SU-DHL-6 (cell line): ENCODE measurements at regions not wholly inside any gene's neighbourhood (a gene's known extent, or its start where the extent isn't known, plus 50 kb on each side); places are given as distances from the start of the nearest gene placed in this dataset.

ENCODE experiments used
- H2AFZ ChIP-seq: fragments of 200-600 bp; sonication (generic); 2 replicates; pipeline ENCODE4 v1.6.1; 2014; ENCODE audit warnings: low read depth, mild to moderate bottlenecking, moderate library complexity, mixed read lengths, antibody characterized with exemption, low read length; ENCODE audit not compliant: severe bottlenecking
- H3F3A ChIP-seq: fragments of 200-600 bp; shearing (Covaris generic); 2 replicates; pipeline ENCODE4 v1.6.0; 2016; ENCODE audit warnings: antibody characterized with exemption, mild to moderate bottlenecking; ENCODE audit not compliant: insufficient read depth
- H3K27ac ChIP-seq: fragments of 200-600 bp; sonication (generic); 2 replicates; pipeline ENCODE4 v1.5.1; 2016; ENCODE audit warnings: low read depth, mild to moderate bottlenecking, low read length, moderate library complexity, mixed read lengths
- H3K27me3 ChIP-seq: fragments of 200-600 bp; sonication (generic), shearing (Covaris generic); 2 replicates; pipeline ENCODE4 v1.6.0; 2014; ENCODE audit warnings: mild to moderate bottlenecking, low read length
- H3K36me3 ChIP-seq: fragments of 200-600 bp; sonication (generic); 2 replicates; pipeline ENCODE4 v1.6.1; 2014; ENCODE audit warnings: mild to moderate bottlenecking, low read length, mixed read lengths
- H3K4me2 ChIP-seq: fragments of 300-600, 200-600 bp; shearing (Covaris generic), sonication (generic); 2 replicates; pipeline ENCODE4 v1.6.0; 2014; ENCODE audit warnings: low read length, low read depth, mild to moderate bottlenecking; ENCODE audit not compliant: poor library complexity, severe bottlenecking
- H3K4me3 ChIP-seq: fragments of 200-600 bp; sonication (generic); 2 replicates; pipeline ENCODE4 v1.5.1; 2014; ENCODE audit warnings: antibody characterized with exemption, low read length, mild to moderate bottlenecking, mixed read lengths; ENCODE audit not compliant: insufficient read depth, poor library complexity, severe bottlenecking
- H3K79me2 ChIP-seq: fragments of 200-600 bp; sonication (generic); 2 replicates; pipeline ENCODE4 v1.6.1; 2014; ENCODE audit warnings: mild to moderate bottlenecking, low read length, moderate library complexity; ENCODE audit not compliant: insufficient read depth
- H3K9ac ChIP-seq: fragments of 200-600 bp; sonication (generic); 2 replicates; pipeline ENCODE4 v1.7.0; 2014; ENCODE audit warnings: mild to moderate bottlenecking, low read length
- H3K9me2 ChIP-seq: fragments of 200-600 bp; sonication (generic); replicated peaks from 2 replicates; pipeline ENCODE4 v1.6.1; 2014; ENCODE audit warnings: low read length; ENCODE audit not compliant: insufficient read depth
- H3K9me3 ChIP-seq: fragments of 200-600 bp; sonication (generic); 2 replicates; pipeline ENCODE4 v1.6.1; 2014; ENCODE audit warnings: low read length, mixed read lengths; ENCODE audit not compliant: insufficient read depth
- H4K20me1 ChIP-seq: fragments of 200-600 bp; sonication (generic); 2 replicates; pipeline ENCODE4 v1.6.1; 2014; ENCODE audit warnings: low read depth, mild to moderate bottlenecking, antibody characterized with exemption, low read length, moderate library complexity, mixed read lengths
- EZH2phosphoT487 ChIP-seq: fragments of 200-600 bp; sonication (generic), shearing (Covaris generic); conservative IDR thresholded peaks from 2 replicates; pipeline ENCODE4 v1.6.1; 2018; ENCODE audit warnings: mild to moderate bottlenecking, antibody characterized with exemption, low read length, moderate library complexity, mixed read lengths
- TF ChIP-seq, protein P1 (sequence below): fragments of 200-600 bp; sonication (generic); IDR thresholded peaks from one replicate; pipeline ENCODE4 v1.5.1; 2017; ENCODE audit warnings: antibody characterized with exemption, mild to moderate bottlenecking, low read length, moderate library complexity; ENCODE audit not compliant: insufficient read depth, poor library complexity, severe bottlenecking

GRCh38 chr2:239546541-239546940, 145.7 kb upstream of the HDAC4 start:
- Histone ChIP-seq H3K79me2 (no peaks in the 10 kb centered on the region), H3K9me2 (no peaks in the 10 kb centered on the region), H3K4me2 (no peak overlapping the region), H3K4me3 (no peak overlapping the region), H3K36me3 (no peaks in the 10 kb centered on the region), H3K9me3 (no peaks in the 10 kb centered on the region), H3K27me3 (no peaks in the 10 kb centered on the region; the same call in 1 of the 2 replicates), H4K20me1 (no peaks in the 10 kb centered on the region), H3F3A (no peaks in the 10 kb centered on the region), H3K9ac (no peak overlapping the region), H3K27ac (no peak overlapping the region), H2AFZ (no peak overlapping the region)
- TF ChIP-seq EZH2phosphoT487 = no peak
- TF ChIP-seq, protein P1, sequence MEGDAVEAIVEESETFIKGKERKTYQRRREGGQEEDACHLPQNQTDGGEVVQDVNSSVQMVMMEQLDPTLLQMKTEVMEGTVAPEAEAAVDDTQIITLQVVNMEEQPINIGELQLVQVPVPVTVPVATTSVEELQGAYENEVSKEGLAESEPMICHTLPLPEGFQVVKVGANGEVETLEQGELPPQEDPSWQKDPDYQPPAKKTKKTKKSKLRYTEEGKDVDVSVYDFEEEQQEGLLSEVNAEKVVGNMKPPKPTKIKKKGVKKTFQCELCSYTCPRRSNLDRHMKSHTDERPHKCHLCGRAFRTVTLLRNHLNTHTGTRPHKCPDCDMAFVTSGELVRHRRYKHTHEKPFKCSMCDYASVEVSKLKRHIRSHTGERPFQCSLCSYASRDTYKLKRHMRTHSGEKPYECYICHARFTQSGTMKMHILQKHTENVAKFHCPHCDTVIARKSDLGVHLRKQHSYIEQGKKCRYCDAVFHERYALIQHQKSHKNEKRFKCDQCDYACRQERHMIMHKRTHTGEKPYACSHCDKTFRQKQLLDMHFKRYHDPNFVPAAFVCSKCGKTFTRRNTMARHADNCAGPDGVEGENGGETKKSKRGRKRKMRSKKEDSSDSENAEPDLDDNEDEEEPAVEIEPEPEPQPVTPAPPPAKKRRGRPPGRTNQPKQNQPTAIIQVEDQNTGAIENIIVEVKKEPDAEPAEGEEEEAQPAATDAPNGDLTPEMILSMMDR = no peak

- H3K4me3 ChIP-seq = no peak overlapping the region
- H3K9ac ChIP-seq = no peak overlapping the region
- no peaks in the 10 kb centered on the region for H3K9me2 ChIP-seq
- no peaks in the 10 kb centered on the region for H4K20me1 ChIP-seq
- no peak overlapping the region for H3K4me2 ChIP-seq
- TF ChIP-seq, protein P1 = no peak
- no peak for TF ChIP-seq EZH2phosphoT487
- no peaks in the 10 kb centered on the region for H3F3A ChIP-seq
- H3K79me2 ChIP-seq = no peaks in the 10 kb centered on the region
- H3K27me3 ChIP-seq = no peaks in the 10 kb centered on the region; the same call in 1 of the 2 replicates
- no peak overlapping the region for H3K27ac ChIP-seq
- no peaks in the 10 kb centered on the region for H3K36me3 ChIP-seq
- no peak overlapping the region for H2AFZ ChIP-seq
- no peaks in the 10 kb centered on the region for H3K9me3 ChIP-seq
Measured at GRCh38 chr2:239545741-239546392, 145.0 kb upstream of the HDAC4 start.

- H3K4me2 ChIP-seq = no peak overlapping the region
- H3K9ac ChIP-seq = no peak overlapping the region
- H3K27ac ChIP-seq = no peak overlapping the region
- no peaks in the 10 kb centered on the region for H3K9me2 ChIP-seq
- no peaks in the 10 kb centered on the region for H3F3A ChIP-seq
- H3K9me3 ChIP-seq = no peaks in the 10 kb centered on the region
- no peaks in the 10 kb centered on the region for H3K36me3 ChIP-seq
- H2AFZ ChIP-seq = no peak overlapping the region
- H4K20me1 ChIP-seq = no peaks in the 10 kb centered on the region
- H3K4me3 ChIP-seq = no peak overlapping the region
- H3K27me3 ChIP-seq = no peaks in the 10 kb centered on the region; the same call in 1 of the 2 replicates
- TF ChIP-seq, protein P1 = no peak
- no peak for TF ChIP-seq EZH2phosphoT487
- no peaks in the 10 kb centered on the region for H3K79me2 ChIP-seq
Measured at GRCh38 chr2:239544918-239545465, 144.2 kb upstream of the HDAC4 start.
